HCT116 (cell line): ENCODE measurements at regions not wholly inside any gene's neighbourhood (a gene's known extent, or its start where the extent isn't known, plus 50 kb on each side); places are given as distances from the start of the nearest gene placed in this dataset.

Experiments
- ATAC-seq: fragments of 200-7000 bp; cut with Tn5 transposase; 2 replicates; pipeline ENCODE4 v1.9.1; 2020; ENCODE audit warnings: mild to moderate bottlenecking, moderate library complexity
- BruUV-seq: library from RNA; stranded (reverse); fragments of 400-500 nt; replicated peaks from 2 replicates; lab custom pipeline; 2021; lab: Mats Ljungman, UMichigan
- CTCF ChIA-PET: fragments of 300-600 bp; sonication (Branson Sonifier 250); formaldehyde crosslinking; loops from one replicate; lab custom pipeline; 2021; ENCODE audit warnings: antibody characterized with exemption; lab: Charles Lee
- POLR2A ChIA-PET: fragments of 300-600, 350-600 bp; sonication (Branson Sonifier 250); formaldehyde crosslinking; loops from one replicate; lab custom pipeline; 2021; ENCODE audit warnings: antibody characterized with exemption; lab: Charles Lee
- RAD21 ChIA-PET, 2 experiments: fragments of 300-600 bp; sonication (Branson Sonifier 250); formaldehyde crosslinking; loops; one replicate each; lab custom pipeline; 2023; ENCODE audit warnings: low total read pairs in 2 of 2; ENCODE audit not compliant: uncharacterized antibody in 2 of 2, unreplicated experiment in 2 of 2, low non-redundant PET in 1 of 2; lab: Charles Lee
- DNase-seq: peaks from one replicate; pipeline ENCODE4 v3.0.0-alpha.2; 2010; ENCODE audit warnings: low read depth, low spot score
- H2AFZ ChIP-seq: fragments of 200-600 bp; shearing (Covaris generic), sonication (generic); 2 replicates; pipeline ENCODE4 v1.6.1; 2017; ENCODE audit warnings: low read depth, mixed run types, mixed read lengths, antibody characterized with exemption, low read length; ENCODE audit not compliant: poor library complexity, severe bottlenecking
- H3K27ac ChIP-seq: 2 replicates; pipeline ENCODE4 v1.5.1; 2012; ENCODE audit warnings: low read depth, low read length
- H3K27me3 ChIP-seq: fragments of 200-600 bp; sonication (generic); 2 replicates; pipeline ENCODE4 v1.6.1; 2016; ENCODE audit warnings: mixed run types, low read length, mixed read lengths; ENCODE audit not compliant: insufficient read depth
- H3K36me3 ChIP-seq, 2 experiments: fragments of 200-500 bp in 1 of 2; fragments of 200-600 bp in 1 of 2; sonication (Bioruptor generic) in 1 of 2; sonication (generic) in 1 of 2; 2 replicates each; pipeline versions ENCODE4 v1.5.1 to v1.6.1; 2014 to 2016; ENCODE audit warnings: low read length in 2 of 2, inconsistent platforms in 1 of 2, mixed read lengths in 1 of 2, mixed run types in 1 of 2; ENCODE audit not compliant: insufficient read depth in 2 of 2, control insufficient read depth in 1 of 2
- H3K4me1 ChIP-seq, 2 experiments: fragments of 200-600 bp in 1 of 2; sonication (generic) in 1 of 2; 2 replicates each; pipeline versions ENCODE4 v1.5.1 to v1.6.1; 2012 to 2017; ENCODE audit warnings: low read length in 2 of 2, inconsistent platforms in 1 of 2, mild to moderate bottlenecking in 1 of 2, mixed read lengths in 1 of 2, mixed run types in 1 of 2, moderate library complexity in 1 of 2; ENCODE audit not compliant: insufficient read depth in 2 of 2, control insufficient read depth in 1 of 2
- H3K4me2 ChIP-seq: fragments of 200-600 bp; sonication (generic); 2 replicates; pipeline ENCODE4 v1.6.1; 2017; ENCODE audit warnings: mixed run types, low read length, mixed read lengths
- H3K4me3 ChIP-seq, 2 experiments: fragments of 200-600 bp in 1 of 2; sonication (generic) in 1 of 2; replicated peaks in 1 of 2; 2 replicates each; pipeline ENCODE4 v1.5.1; 2011 to 2016; ENCODE audit warnings: low read length in 2 of 2, control low read depth in 1 of 2, low read depth in 1 of 2, mild to moderate bottlenecking in 1 of 2, mixed read lengths in 1 of 2, mixed run types in 1 of 2
- H3K79me2 ChIP-seq: fragments of 200-600 bp; sonication (generic); 2 replicates; pipeline ENCODE4 v1.6.1; 2017; ENCODE audit warnings: mild to moderate bottlenecking, mixed run types, low read length, moderate library complexity, mixed read lengths; ENCODE audit not compliant: insufficient read depth
- H3K9ac ChIP-seq: fragments of 200-600 bp; sonication (generic); 2 replicates; pipeline ENCODE4 v1.6.1; 2016; ENCODE audit warnings: low read length, mixed read lengths
- H3K9me2 ChIP-seq: fragments of 200-600 bp; sonication (generic), shearing (Covaris generic); 2 replicates; pipeline ENCODE4 v1.6.1; 2017; ENCODE audit warnings: mixed run types, mild to moderate bottlenecking, moderate library complexity; ENCODE audit not compliant: insufficient read depth
- H3K9me3 ChIP-seq, 2 experiments: fragments of 200-500 bp in 1 of 2; fragments of 200-600 bp in 1 of 2; sonication (Bioruptor generic) in 1 of 2; sonication (generic) in 1 of 2; 2 replicates each; pipeline ENCODE4 v1.6.1; 2014 to 2017; ENCODE audit warnings: low read length in 2 of 2, mixed read lengths in 2 of 2, inconsistent platforms in 1 of 2, low read depth in 1 of 2, mild to moderate bottlenecking in 1 of 2, mixed run types in 1 of 2, moderate library complexity in 1 of 2; ENCODE audit not compliant: control insufficient read depth in 1 of 2, insufficient read depth in 1 of 2
- H4K20me1 ChIP-seq: fragments of 200-600 bp; sonication (generic), shearing (Covaris generic); 2 replicates; pipeline ENCODE4 v1.6.1; 2017; ENCODE audit warnings: mixed run types, mild to moderate bottlenecking, moderate library complexity; ENCODE audit not compliant: insufficient read depth
- ATF3 ChIP-seq: IDR thresholded peaks from 2 replicates; pipeline ENCODE4 v1.6.1; 2012
- CBX3 ChIP-seq: IDR thresholded peaks from 2 replicates; pipeline ENCODE4 v1.6.1; 2012; ENCODE audit warnings: low read depth
- FOSL1 ChIP-seq: IDR thresholded peaks from 2 replicates; pipeline ENCODE4 v1.6.1; 2012; ENCODE audit warnings: low read depth
- JUND ChIP-seq: IDR thresholded peaks from 2 replicates; pipeline ENCODE4 v1.6.1; 2012
- MAX ChIP-seq: IDR thresholded peaks from 2 replicates; pipeline ENCODE4 v1.6.1; 2012
- POLR2AphosphoS5 ChIP-seq: IDR thresholded peaks from 2 replicates; pipeline ENCODE4 v1.6.1; 2011; ENCODE audit warnings: mild to moderate bottlenecking, low read depth, low read length, moderate library complexity
- RAD21 ChIP-seq: IDR thresholded peaks from 2 replicates; pipeline ENCODE4 v1.6.1; 2012; ENCODE audit warnings: low read depth, mild to moderate bottlenecking
- REST ChIP-seq: IDR thresholded peaks from 2 replicates; pipeline ENCODE4 v1.6.1; 2012; ENCODE audit warnings: low read depth
- SIN3A ChIP-seq: IDR thresholded peaks from 2 replicates; pipeline ENCODE4 v1.6.1; 2012; ENCODE audit warnings: low read depth
- SP1 ChIP-seq: IDR thresholded peaks from 2 replicates; pipeline ENCODE4 v1.6.1; 2012; ENCODE audit warnings: low read depth
- TCF7L2 ChIP-seq: IDR thresholded peaks from 2 replicates; pipeline ENCODE4 v1.7.0; 2011; ENCODE audit warnings: borderline replicate concordance, inconsistent platforms; ENCODE audit not compliant: insufficient read depth, insufficient read length; ENCODE audit errors: extremely low read depth
- ZBTB33 ChIP-seq: IDR thresholded peaks from 2 replicates; pipeline ENCODE4 v1.6.1; 2011; ENCODE audit warnings: mild to moderate bottlenecking, low read length, moderate library complexity; ENCODE audit not compliant: insufficient replicate concordance; ENCODE audit errors: extremely low read depth
- ZNF274 ChIP-seq: fragments of 200-500 bp; sonication (Bioruptor generic); IDR thresholded peaks from 2 replicates; pipeline ENCODE4 v1.6.1; 2014; ENCODE audit warnings: mild to moderate bottlenecking, low read depth, low read length, inconsistent platforms
- intact Hi-C: fragments of 100-400 bp; cut with micrococcal nuclease; formaldehyde crosslinking; loops from 2 replicates; pipeline ENCODE4 v1.10.0; 2022

- ChIA-PET RAD21 (no interaction called here), CTCF (no interaction called here)
- no peak for ATAC-seq
- no peaks in the 10 kb centered on the region for H3K4me1 ChIP-seq
- TF ChIP-seq CBX3 (no peak), MAX (no peak)
- TF ChIP-seq, all 23 proteins: peak for 0
- H3K9me2 ChIP-seq: no peaks in the 10 kb centered on the region
- H3K4me3 ChIP-seq: no peak overlapping the region
- no peak overlapping the region for H3K27ac ChIP-seq
- no peak overlapping the region for H2AFZ ChIP-seq
- no TSS peak for BruUV-seq
- H3K9ac ChIP-seq: no peak overlapping the region
- intact Hi-C loops: no loop called here
- H3K36me3 ChIP-seq: no peaks in the 10 kb centered on the region
- H3K4me2 ChIP-seq: no peak overlapping the region
- no peaks in the 10 kb centered on the region for H4K20me1 ChIP-seq
- no peaks in the 10 kb centered on the region for H3K9me3 ChIP-seq
- no peaks in the 10 kb centered on the region for H3K27me3 ChIP-seq
- no peak for DNase-seq
- no peaks in the 10 kb centered on the region for H3K79me2 ChIP-seq
- POLR2A ChIA-PET: no interaction called here
Measured at GRCh38 chr4:19725130-19725529, 526.6 kb upstream of the SLIT2 start.

GRCh38 chr4:19722404-19722803 is 529.3 kb upstream of the SLIT2 start:
- no peak overlapping the region for H3K4me3 ChIP-seq
- H3K9me2 ChIP-seq: no peaks in the 10 kb centered on the region
- no peaks in the 10 kb centered on the region for H3K4me1 ChIP-seq
- no peak overlapping the region for H3K27ac ChIP-seq
- no peak overlapping the region for H3K4me2 ChIP-seq
- ChIA-PET CTCF (no interaction called here), POLR2A (no interaction called here), RAD21 (no interaction called here)
- no peak for TF ChIP-seq ZBTB33
- TF ChIP-seq JUND: no peak
- no peak for TF ChIP-seq POLR2AphosphoS5
- TF ChIP-seq TCF7L2: no peak
- TF ChIP-seq ATF3: no peak
- TF ChIP-seq FOSL1: no peak
- TF ChIP-seq RAD21: no peak
- TF ChIP-seq SIN3A: no peak
- TF ChIP-seq REST: no peak
- TF ChIP-seq ZNF274: no peak
- no peak for TF ChIP-seq MAX
- no peak for TF ChIP-seq SP1
- intact Hi-C loops: no loop called here
- DNase-seq: no peak
- no peaks in the 10 kb centered on the region for H3K79me2 ChIP-seq
- no peaks in the 10 kb centered on the region for H3K27me3 ChIP-seq
- H2AFZ ChIP-seq: no peak overlapping the region
- ATAC-seq: no peak
- no peaks in the 10 kb centered on the region for H3K9me3 ChIP-seq
- H4K20me1 ChIP-seq: no peaks in the 10 kb centered on the region
- H3K36me3 ChIP-seq: no peaks in the 10 kb centered on the region
- BruUV-seq: no TSS peak
- H3K9ac ChIP-seq: no peak overlapping the region
